EH (cell line): ENCODE measurements at regions not wholly inside any gene's neighbourhood (a gene's known extent, or its start where the extent isn't known, plus 50 kb on each side); places are given as distances from the start of the nearest gene placed in this dataset.

ENCODE experiments used
- DNase-seq: peaks from one replicate; pipeline ENCODE4 v3.0.0-alpha.2; 2015; ENCODE audit warnings: low read depth

- DNase-seq: no peak
These were observed 145.2 kb upstream of the KLF14 start for GRCh38 chr7:130879191-130879590.

DNA sequence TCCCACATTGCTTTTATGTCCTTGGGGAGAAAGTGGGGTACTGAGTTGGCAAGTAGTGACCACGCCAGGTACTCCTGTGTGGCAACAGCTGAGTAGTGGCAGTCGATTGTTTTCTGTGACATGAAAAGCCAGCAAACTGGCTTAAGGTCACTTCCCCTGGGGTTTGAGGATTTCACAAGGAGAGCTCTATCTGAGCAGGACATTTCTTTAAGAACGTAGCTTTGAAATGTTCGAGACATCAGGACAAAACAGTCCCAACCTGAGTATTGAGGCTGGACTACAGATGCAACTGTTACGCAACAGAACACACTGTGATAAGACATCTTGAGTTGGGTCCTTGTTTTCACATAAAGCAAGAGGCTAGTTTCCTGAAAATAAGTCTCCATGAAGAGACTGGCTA, 146.7 kb upstream of the KLF14 start:
- no peak for DNase-seq

- no peak for DNase-seq
These were observed 147.2 kb upstream of the KLF14 start for GRCh38 chr7:130881091-130881798.

GRCh38 chr7:130881799-130882141, 147.8 kb upstream of the KLF14 start:
- DNase-seq: no peak

DNA sequence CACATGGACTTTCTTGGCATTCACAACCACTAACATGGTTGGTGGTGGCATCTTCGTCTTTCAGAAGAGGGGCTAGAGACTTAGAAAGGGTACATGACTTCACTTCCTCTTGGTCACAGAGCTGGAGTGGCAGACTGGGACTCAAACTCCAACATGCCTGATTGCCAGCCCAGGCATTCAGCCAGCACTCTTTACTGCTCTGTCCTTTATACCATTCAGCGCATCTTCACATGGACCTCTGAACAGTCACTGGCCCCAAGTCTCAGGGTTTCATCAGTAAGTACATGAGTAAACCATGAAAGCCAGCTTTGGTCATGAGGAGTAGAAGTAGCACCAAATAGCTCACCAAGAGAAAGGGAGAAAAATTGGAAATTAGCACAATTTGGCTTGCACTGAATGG, 148.4 kb upstream of the KLF14 start:
- DNase-seq: peak; percentile 60

- no peak for DNase-seq
These were observed 149.9 kb upstream of the KLF14 start for GRCh38 chr7:130883928-130884327.

DNA sequence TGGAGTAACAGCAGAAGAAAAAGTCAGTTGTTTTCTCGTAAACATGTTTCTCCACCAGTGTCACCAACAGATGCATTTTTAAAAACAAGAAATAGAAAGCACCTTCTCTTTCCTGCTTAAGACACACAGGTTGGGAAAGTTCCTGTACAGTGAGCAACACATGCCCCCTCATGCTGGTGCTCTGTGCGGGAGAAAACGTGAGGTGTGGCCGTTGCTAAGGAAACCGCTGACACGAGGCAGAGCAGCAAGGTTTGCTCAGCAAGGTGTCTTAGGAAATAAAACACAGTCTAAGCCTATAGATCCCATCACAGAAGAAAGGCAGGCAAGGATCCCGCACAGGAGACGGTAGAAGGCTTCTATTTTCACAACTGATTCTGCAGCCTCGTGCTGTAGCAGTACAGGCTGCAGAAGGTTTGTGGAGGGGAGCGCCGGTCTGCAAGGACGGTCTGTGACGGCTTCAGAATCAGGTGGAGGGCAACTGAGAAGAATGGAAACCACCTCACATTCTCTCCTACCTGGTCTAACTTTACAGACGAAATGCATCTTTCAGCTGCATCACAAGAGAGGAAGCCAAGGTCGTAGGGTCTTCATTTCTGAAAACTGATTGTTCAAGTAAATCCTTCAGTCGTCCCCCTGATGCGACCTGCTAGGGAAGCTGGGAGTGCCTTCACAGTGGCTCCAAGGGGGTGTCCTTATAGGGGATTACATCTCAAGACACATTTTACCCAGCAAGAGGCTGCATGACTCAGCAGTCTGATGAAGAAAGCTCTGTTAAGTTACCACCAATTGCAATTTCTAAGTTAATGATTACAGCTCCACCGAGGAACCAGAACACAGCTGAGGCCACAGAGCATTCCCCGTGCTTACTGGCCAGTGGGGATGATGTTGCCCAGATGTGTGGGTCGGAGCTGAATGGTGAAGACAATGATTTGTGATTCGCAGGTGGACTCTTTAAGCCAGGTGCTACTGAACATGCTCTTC, 150.7 kb upstream of the KLF14 start:
- DNase-seq: peak; percentile 60

DNA sequence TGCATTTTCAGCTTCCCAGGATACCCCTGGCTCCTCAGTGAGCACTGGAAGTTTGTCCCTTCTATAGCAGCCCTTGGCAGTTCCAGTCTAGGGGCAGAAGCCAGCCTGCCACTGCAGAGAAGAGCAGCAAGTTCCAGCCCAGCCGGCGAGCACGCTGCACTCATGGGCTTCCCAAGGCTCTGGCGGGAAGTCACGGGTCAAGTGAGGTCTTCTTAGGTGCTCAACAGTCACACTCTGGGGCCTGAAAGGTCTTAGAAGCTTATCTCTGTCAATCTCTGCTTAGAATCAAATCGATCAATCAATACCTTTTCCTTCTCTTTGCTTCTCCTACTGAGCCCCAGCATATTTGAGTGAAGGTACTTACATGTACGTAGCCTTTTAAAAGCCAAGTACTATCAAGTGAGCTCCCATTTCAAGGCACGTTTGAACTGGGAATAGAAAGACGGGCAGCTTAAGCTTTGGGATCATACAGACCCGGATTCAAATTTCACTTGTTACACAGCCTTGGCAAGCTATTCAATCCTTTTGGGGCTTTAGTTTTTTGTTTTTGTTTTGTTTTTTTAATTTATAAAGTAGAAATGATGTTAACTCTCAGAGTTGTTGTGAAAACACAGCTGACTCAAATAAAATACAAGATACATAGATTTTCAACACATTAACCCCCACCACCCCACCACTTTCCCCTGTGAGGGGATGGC, 152.6 kb upstream of the KLF14 start:
- no peak for DNase-seq

DNA sequence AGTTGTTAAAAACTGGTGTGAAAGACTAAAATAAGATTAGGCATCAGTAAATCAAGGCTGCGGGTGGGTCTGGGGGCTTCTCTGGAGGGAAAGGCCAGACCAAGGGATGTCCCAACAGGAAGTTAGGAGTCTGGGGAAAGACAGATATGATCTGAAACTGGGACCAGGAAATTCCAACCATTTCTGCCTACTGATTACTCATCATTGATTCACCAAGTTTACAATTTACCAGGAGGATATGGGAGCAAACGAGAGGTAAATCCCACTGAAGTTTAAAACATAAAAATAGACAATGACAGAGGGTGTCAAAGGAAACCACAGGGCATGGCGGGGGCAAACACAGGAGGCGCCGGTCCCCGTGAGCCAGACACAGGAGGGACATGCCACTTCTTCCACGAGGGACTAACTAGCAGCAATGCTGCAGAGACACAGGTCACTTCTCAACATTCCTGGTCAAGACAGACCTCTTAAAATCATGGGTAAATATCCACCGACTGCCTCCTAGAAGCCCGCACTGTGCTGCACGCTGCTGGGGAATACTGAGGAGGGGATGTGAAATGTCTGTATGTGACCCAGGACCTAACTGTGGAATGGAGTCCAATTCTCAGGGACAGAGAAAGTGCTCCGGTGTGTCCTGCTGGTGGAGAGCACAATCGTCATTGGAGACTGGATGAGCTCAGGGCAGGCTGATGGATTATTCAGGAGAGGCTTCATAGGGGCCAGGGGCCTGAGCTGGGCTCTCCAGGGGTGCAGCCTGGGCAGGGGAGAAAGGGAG, 153.4 kb upstream of the KLF14 start:
- peak; percentile 96 for DNase-seq

DNA sequence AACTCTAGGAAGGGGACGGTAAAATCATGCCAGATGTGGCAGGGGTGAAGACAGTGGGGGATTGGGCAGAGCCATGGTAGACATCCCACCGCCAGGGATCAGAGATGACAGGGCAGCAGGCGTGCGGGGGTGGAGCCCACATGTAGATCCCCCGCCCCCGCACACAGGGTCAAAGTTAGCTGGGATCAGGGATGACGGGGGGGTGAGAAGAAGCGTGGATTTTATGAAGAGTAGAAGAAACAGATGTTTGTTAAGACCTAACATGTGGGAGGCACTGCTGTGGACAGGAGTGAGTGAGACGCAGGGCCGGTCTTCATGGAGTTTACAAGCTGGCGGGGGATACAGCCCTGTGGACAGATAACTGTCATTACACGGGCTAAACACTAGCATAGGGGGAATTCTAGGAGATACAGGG, 154.0 kb upstream of the KLF14 start:
- peak; percentile 62 for DNase-seq

DNA sequence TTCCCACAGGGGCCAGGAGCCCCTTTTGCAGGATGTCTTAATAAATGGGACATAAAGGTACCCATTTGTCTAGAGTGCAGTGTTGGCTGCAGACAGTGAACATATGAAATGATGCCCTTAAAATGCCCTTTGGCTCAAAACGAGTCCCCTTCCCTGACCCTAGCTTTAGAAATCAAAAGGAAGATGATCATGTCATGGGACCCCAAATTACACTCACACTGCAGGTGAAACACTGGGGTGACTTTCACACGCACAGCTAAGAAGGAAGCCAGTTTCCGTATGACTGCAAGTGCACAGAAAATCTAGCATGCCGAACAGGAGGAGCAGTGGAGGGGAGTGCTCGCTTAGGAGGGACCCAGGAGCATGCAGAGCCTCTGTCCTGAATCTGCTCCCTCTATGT, 154.5 kb upstream of the KLF14 start:
- no peak for DNase-seq

DNA sequence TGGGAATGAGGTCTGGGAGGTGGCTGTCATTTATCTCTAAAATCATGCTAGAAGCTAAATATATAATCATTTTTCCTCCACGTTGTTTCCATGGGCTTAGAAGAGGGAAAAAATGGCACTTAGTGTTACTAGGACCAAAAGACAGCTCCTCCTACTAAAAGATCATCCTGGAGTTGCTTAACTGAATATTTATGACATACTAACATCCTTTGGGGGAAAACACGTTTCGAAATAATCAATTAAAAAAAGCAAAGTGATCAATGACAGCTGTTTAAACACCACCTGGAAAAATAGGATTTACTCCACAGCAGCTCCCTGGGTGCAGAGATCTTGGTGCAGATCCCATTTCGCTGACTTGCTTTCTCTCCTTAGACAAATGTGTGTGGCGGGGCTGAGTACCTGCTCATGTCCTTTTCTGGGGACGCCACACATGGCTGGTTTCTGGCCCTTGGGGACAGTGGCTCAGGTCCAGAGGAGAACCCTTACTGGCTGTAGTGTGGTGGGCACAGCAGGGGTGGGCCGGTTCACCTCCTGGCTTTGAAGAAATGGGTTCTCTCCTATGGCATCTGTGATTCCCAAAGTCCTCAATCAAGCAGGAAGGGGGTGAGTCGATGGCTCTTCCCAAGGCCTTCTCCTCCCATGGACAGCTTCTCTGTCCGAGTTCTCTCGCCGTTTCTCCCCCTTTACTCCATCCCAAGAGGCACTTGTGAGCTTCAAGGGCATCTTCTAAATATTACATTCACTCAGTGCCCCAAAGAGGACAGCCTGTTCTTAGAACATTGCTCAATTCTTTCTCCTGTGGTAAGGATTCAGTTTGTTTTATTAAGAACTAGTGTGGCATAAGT, 156.4 kb upstream of the KLF14 start:
- peak; percentile 63 for DNase-seq

DNA sequence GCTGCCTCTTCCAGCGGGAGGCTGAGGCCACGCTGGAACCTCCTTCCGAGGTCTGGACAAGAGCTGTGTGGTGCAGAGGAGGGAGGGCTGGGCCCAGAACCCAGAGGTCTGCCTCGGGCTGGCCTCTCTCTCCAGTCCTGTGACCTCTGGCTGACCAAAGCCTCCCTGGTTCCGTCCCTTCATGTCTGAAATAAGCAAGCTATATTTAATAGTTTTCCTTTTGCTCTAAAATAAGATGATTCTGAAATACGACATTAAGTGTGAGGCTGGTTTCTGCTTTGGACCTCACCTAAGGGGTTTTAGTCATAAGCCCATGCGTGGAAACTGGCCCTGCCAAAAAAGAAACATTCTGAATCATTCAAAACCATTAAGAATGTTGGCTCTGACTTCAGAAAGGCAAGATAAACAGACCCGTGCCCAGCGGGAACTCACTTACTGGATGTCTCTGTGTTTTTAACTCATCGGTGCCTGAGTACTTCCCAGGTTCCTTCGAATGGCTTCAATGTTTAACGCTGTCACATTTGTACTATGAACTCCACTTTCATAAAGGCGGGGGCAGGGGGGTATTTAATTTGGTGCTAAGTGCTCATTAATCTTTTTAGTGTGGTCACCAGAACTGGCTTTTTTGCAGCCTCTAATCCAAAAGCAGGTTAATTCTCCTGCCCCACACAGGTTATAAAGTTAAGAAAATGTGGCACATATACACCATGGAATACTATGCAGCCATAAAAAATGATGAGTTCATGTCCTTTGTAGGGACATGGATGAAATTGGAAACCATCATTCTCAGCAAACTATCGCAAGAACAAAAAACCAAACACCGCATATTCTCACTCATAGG, 157.5 kb upstream of the KLF14 start:
- DNase-seq: peak; percentile 98

GRCh38 chr7:130893441-130893894, 159.5 kb upstream of the KLF14 start:
- DNase-seq: peak; percentile 75

DNA sequence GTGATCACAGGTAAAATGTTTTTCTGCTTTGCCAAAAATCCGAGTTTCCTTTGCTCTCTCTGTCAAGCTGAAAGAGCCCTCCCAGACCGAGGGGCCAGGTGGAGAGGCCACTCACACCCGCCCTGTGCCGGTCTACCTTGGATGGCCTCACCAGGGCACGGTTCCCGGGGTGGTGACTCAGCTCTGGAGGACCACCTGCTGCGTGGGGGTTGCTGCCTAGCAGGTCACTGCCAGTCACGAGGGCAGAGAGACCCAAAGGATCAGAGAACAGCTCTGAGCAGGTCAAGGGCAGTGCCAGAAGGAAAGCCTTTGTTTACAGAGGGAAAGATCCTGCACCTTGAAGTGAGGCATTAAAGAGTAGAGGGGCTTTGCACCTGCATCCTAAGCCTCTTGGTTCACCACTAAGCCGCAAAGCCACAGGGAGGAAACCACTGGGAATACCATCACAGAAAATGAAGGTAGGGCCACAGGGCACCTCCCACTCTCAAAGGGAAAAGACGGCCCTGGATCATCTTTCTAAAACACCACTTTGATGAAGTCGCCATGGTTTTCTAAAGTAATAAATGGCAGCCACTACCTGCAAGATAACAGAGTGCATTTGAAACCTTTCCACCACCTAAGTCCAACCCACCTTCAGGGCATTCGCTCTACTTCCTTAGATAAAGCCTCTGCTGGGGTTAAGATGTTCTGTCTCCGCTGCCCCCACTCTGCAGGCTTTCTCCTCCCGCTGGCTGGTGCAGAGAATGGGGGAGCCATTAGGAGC, 160.3 kb upstream of the KLF14 start:
- DNase-seq: peak; percentile 70

DNA sequence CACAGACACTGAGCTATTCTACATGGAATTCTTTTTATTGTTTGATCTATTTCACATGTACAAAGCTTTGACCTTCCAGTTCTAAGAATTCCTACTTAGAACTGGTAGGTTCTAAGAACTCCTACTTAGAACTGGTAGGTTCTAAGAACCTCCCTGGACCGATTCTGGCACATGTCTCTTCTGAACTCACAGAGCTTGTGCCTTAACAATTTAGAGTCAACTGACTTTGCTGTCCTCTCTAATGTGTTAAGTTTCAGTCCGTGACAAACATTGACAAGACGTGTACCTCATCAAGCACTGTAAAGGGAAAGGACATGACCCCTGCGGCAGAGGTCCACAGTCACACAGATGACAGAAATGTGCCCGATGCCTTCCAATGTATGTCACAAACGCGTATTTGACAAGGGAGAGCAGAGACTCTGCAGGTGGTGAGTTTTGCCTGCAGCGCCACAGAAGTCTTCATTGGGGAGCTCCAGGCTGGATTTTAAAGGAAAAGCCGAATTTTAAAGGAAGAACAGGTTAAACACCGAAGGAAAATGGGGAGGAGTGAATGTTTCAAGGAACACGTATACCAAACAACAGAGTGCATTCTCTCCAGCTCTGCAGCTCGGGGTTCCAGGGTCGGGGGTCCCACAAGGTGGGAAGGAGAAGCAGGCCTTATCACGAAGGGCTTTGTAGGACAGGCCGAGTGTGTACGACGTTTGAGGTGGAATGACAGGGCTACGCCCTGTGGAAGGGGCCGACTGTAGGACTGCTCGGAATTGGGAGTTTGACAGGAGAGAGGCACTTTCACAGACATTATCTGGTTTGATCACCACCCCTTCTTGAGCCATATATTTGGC, 161.1 kb upstream of the KLF14 start:
- no peak for DNase-seq

DNA sequence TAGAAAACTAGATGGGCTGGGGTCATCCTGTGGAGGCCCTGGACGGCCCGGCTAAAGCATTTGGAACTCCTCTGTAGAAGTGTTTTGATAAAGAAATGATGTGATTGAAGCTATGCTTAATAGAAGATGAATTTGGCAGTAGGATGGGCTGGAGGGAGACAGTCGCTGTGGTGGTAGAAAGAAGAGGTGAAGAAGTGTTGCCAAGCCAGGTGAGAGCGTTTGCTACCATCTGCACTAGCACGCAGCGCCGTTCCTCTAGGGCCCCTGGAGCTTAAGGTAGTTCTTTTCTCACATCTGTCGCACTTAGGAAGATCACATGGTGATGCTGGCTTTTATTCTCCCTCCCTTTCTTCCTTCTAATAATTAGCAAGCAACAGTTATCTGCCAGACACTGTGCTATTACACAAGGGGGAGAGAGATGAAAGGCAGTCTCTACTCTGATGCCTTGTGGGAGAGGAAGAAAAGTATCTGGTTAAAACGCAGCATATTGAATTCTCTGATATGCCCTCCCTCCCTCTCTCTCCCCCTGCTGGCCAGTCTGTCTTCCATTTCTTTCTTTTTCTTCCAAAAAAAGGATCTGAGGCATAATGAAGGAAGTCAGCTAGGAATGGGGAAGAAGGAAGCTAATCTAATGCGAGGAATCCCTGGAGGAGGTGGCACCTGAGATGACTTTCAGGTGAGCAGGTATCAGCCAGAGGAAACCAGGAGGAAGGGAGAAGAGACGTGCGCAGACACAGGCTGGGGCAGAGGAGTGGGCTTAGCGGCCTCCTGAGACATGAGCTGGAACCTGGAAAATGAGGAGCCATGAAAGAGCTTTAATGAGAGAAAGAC, 162.3 kb upstream of the KLF14 start:
- DNase-seq: peak; percentile 67
